Endothelial cell (in vitro differentiated cells): ENCODE measurements at regions not wholly inside any gene's neighbourhood (a gene's known extent, or its start where the extent isn't known, plus 50 kb on each side); places are given as distances from the start of the nearest gene placed in this dataset.

Experiments used
- DNase-seq: peaks from one replicate; pipeline ENCODE4 v3.0.0; 2021; ENCODE audit warnings: low spot score
- H3K27ac Mint-ChIP-seq: one replicate; pipeline ENCODE4 v1.8.0; 2021; ENCODE audit warnings: mixed read lengths, inconsistent platforms; ENCODE audit not compliant: unreplicated experiment
- H3K27me3 Mint-ChIP-seq: one replicate; pipeline ENCODE4 v1.8.0; 2021; ENCODE audit warnings: mild to moderate bottlenecking, moderate library complexity, mixed read lengths, inconsistent platforms; ENCODE audit not compliant: unreplicated experiment
- H3K36me3 Mint-ChIP-seq: one replicate; pipeline ENCODE4 v1.8.0; 2021; ENCODE audit warnings: mild to moderate bottlenecking, low read depth, mixed read lengths, inconsistent platforms; ENCODE audit not compliant: unreplicated experiment
- H3K4me1 Mint-ChIP-seq: one replicate; pipeline ENCODE4 v1.8.0; 2021; ENCODE audit warnings: mild to moderate bottlenecking, mixed read lengths, inconsistent platforms; ENCODE audit not compliant: unreplicated experiment
- H3K4me3 Mint-ChIP-seq: one replicate; pipeline ENCODE4 v1.8.0; 2021; ENCODE audit warnings: mild to moderate bottlenecking, mixed read lengths, inconsistent platforms; ENCODE audit not compliant: unreplicated experiment
- H3K9me3 Mint-ChIP-seq: one replicate; pipeline ENCODE4 v1.8.0; 2021; ENCODE audit warnings: mixed read lengths, inconsistent platforms; ENCODE audit not compliant: unreplicated experiment
- CTCF ChIP-seq: fragments of 200-600 bp; sonication (generic); IDR thresholded peaks from one replicate; pipeline ENCODE4 v1.5.0; 2021; ENCODE audit warnings: antibody characterized with exemption; ENCODE audit not compliant: unreplicated experiment

- DNase-seq, result no peak
- no peak overlapping the region for H3K4me3 Mint-ChIP-seq
- no peaks in the 10 kb centered on the region for H3K27me3 Mint-ChIP-seq
- TF ChIP-seq CTCF, result no peak
- H3K9me3 Mint-ChIP-seq, result no peaks in the 10 kb centered on the region
- H3K36me3 Mint-ChIP-seq, result no peaks in the 10 kb centered on the region
- H3K27ac Mint-ChIP-seq, result no peak overlapping the region
- H3K4me1 Mint-ChIP-seq, result no peaks in the 10 kb centered on the region
These were observed 300.1 kb downstream of the SPRY1 start for GRCh38 chr4:123696687-123697086.

GRCh38 chr4:123698556-123698955 is 302.0 kb downstream of the SPRY1 start:
- H3K9me3 Mint-ChIP-seq, result no peaks in the 10 kb centered on the region
- H3K27me3 Mint-ChIP-seq, result no peaks in the 10 kb centered on the region
- H3K4me1 Mint-ChIP-seq, result no peaks in the 10 kb centered on the region

GRCh38 chr4:123699880-123700771 is 303.5 kb downstream of the SPRY1 start:
- Mint-ChIP-seq H3K9me3 (no peaks in the 10 kb centered on the region), H3K4me1 (no peaks in the 10 kb centered on the region), H3K27ac (no peak overlapping the region), H3K27me3 (no peaks in the 10 kb centered on the region), H3K4me3 (no peak overlapping the region), H3K36me3 (no peaks in the 10 kb centered on the region)
- no peak for DNase-seq
- no peak for TF ChIP-seq CTCF

More at GRCh38 chr4:123698556-123698955, 302.0 kb downstream of the SPRY1 start:
- TF ChIP-seq CTCF, result no peak
- DNase-seq, result no peak
- no peak overlapping the region for H3K4me3 Mint-ChIP-seq
- H3K36me3 Mint-ChIP-seq, result no peaks in the 10 kb centered on the region
- H3K27ac Mint-ChIP-seq, result no peak overlapping the region

GRCh38 chr4:123701131-123701575 is 304.6 kb downstream of the SPRY1 start:
- H3K27ac Mint-ChIP-seq, result no peak overlapping the region
- no peak for DNase-seq
- H3K4me1 Mint-ChIP-seq, result no peaks in the 10 kb centered on the region
- no peaks in the 10 kb centered on the region for H3K9me3 Mint-ChIP-seq
- H3K27me3 Mint-ChIP-seq, result no peaks in the 10 kb centered on the region
- TF ChIP-seq CTCF, result no peak
- no peaks in the 10 kb centered on the region for H3K36me3 Mint-ChIP-seq
- no peak overlapping the region for H3K4me3 Mint-ChIP-seq

GRCh38 chr4:123705419-123705818 is 308.8 kb downstream of the SPRY1 start:
- no peak overlapping the region for H3K27ac Mint-ChIP-seq
- DNase-seq, result no peak

More at GRCh38 chr4:123705419-123705818, 308.8 kb downstream of the SPRY1 start:
- H3K36me3 Mint-ChIP-seq, result peaks cover 17% of the 10 kb centered on the region
- H3K27me3 Mint-ChIP-seq, result no peaks in the 10 kb centered on the region
- no peak for TF ChIP-seq CTCF
- peaks cover 6% of the 10 kb centered on the region for H3K9me3 Mint-ChIP-seq
- H3K4me1 Mint-ChIP-seq, result peaks cover 6% of the 10 kb centered on the region
- H3K4me3 Mint-ChIP-seq, result no peak overlapping the region
